Endodermal cell (in vitro differentiated cells): ENCODE measurements at regions not wholly inside any gene's neighbourhood (a gene's known extent, or its start where the extent isn't known, plus 50 kb on each side); places are given as distances from the start of the nearest gene placed in this dataset.

ENCODE experiments used
- DNase-seq: peaks from one replicate; pipeline ENCODE4 v3.0.0-alpha.2; 2017
- H3K27ac ChIP-seq: 2 replicates; pipeline ENCODE4 v1.5.1; 2013; ENCODE audit warnings: mild to moderate bottlenecking, low read depth, low read length, moderate library complexity
- H3K27me3 ChIP-seq: 2 replicates; pipeline ENCODE4 v1.6.1; 2013; ENCODE audit warnings: mild to moderate bottlenecking, low read length, moderate library complexity; ENCODE audit not compliant: insufficient read depth, control insufficient read depth, poor library complexity, severe bottlenecking
- H3K36me3 ChIP-seq: 2 replicates; pipeline ENCODE4 v1.7.0; 2013; ENCODE audit warnings: mild to moderate bottlenecking, low read length, moderate library complexity; ENCODE audit not compliant: control insufficient read depth, insufficient read depth
- H3K4me1 ChIP-seq: one replicate; pipeline ENCODE4 v1.7.0; 2013; ENCODE audit warnings: low read length; ENCODE audit not compliant: control insufficient read depth, insufficient read depth
- H3K4me3 ChIP-seq: 2 replicates; pipeline ENCODE4 v1.5.1; 2013; ENCODE audit warnings: mild to moderate bottlenecking, low read length, moderate library complexity
- H3K9ac ChIP-seq: 2 replicates; pipeline ENCODE4 v1.6.1; 2013; ENCODE audit warnings: mild to moderate bottlenecking, low read length, moderate library complexity; ENCODE audit not compliant: poor library complexity, severe bottlenecking; ENCODE audit errors: extremely low read depth
- H3K9me3 ChIP-seq: 2 replicates; pipeline ENCODE4 v1.6.1; 2013; ENCODE audit warnings: mild to moderate bottlenecking, low read length, moderate library complexity; ENCODE audit not compliant: control insufficient read depth
- H3K27ac Mint-ChIP-seq: 2 replicates; pipeline ENCODE4 v1.8.0; 2020; ENCODE audit warnings: mixed read lengths
- H3K27me3 Mint-ChIP-seq: 2 replicates; pipeline ENCODE4 v1.8.0; 2021; ENCODE audit warnings: mild to moderate bottlenecking, mixed read lengths; ENCODE audit not compliant: insufficient read depth
- H3K36me3 Mint-ChIP-seq: 2 replicates; pipeline ENCODE4 v1.8.0; 2020; ENCODE audit warnings: low read depth, mixed read lengths
- H3K4me1 Mint-ChIP-seq: 2 replicates; pipeline ENCODE4 v1.8.0; 2020; ENCODE audit warnings: mixed read lengths
- H3K4me3 Mint-ChIP-seq: 2 replicates; pipeline ENCODE4 v1.8.0; 2020; ENCODE audit warnings: mild to moderate bottlenecking, moderate library complexity, mixed read lengths
- H3K9me3 Mint-ChIP-seq: 2 replicates; pipeline ENCODE4 v1.8.0; 2020; ENCODE audit warnings: mild to moderate bottlenecking, mixed read lengths
- CTCF ChIP-seq: fragments of 200-600 bp; sonication (generic); conservative IDR thresholded peaks from 2 replicates; pipeline ENCODE4 v1.5.0; 2021; ENCODE audit warnings: antibody characterized with exemption, mild to moderate bottlenecking
- WGBS, 2 experiments: methylation state at CpG; one replicate each; pipeline versions ENCODE4 v1.1.5 to v1.1.7; 2013; ENCODE audit warnings: missing lambda C conversion rate in 2 of 2, mixed read lengths in 1 of 2; ENCODE audit not compliant: insufficient coverage in 1 of 2, insufficient read length in 1 of 2; 5-methylcytosine and 5-hydroxymethylcytosine counted together

GRCh38 chr10:2782950-2783349 is 284.4 kb upstream of the PFKP start:
- Mint-ChIP-seq H3K36me3 (no peaks in the 10 kb centered on the region), H3K4me1 (no peaks in the 10 kb centered on the region), H3K4me3 (no peak overlapping the region), H3K9me3 (no peaks in the 10 kb centered on the region), H3K27ac (no peak overlapping the region), H3K27me3 (no peaks in the 10 kb centered on the region)
- Histone ChIP-seq H3K4me3 (no peak overlapping the region), H3K9me3 (no peaks in the 10 kb centered on the region), H3K27ac (no peak overlapping the region), H3K9ac (no peak overlapping the region), H3K36me3 (no peaks in the 10 kb centered on the region), H3K4me1 (no peaks in the 10 kb centered on the region), H3K27me3 (no peaks in the 10 kb centered on the region)
- 90 to 91% methylated on average over 2 to 9 of the region's 9 CpGs for WGBS, 2 experiments
- no peak for TF ChIP-seq CTCF
- no peak for DNase-seq

GRCh38 chr10:2782265-2782664 is 285.1 kb upstream of the PFKP start:
- no peaks in the 10 kb centered on the region for H3K9me3 ChIP-seq
- no peak for TF ChIP-seq CTCF
- H3K9ac ChIP-seq, result no peak overlapping the region
- Mint-ChIP-seq H3K4me3 (no peak overlapping the region), H3K27ac (no peak overlapping the region), H3K9me3 (no peaks in the 10 kb centered on the region), H3K27me3 (no peaks in the 10 kb centered on the region), H3K4me1 (no peaks in the 10 kb centered on the region), H3K36me3 (no peaks in the 10 kb centered on the region)
- H3K36me3 ChIP-seq, result no peaks in the 10 kb centered on the region
- WGBS, 2 experiments, result 95 to 100% methylated on average over 2 to 3 of the region's 3 CpGs
- no peak for DNase-seq
- H3K4me3 ChIP-seq, result no peak overlapping the region
- no peaks in the 10 kb centered on the region for H3K27me3 ChIP-seq
- no peaks in the 10 kb centered on the region for H3K4me1 ChIP-seq
- no peak overlapping the region for H3K27ac ChIP-seq

- Histone ChIP-seq H3K27ac (no peak overlapping the region), H3K9me3 (no peaks in the 10 kb centered on the region), H3K4me1 (no peaks in the 10 kb centered on the region), H3K9ac (no peak overlapping the region), H3K4me3 (no peak overlapping the region), H3K27me3 (no peaks in the 10 kb centered on the region), H3K36me3 (no peaks in the 10 kb centered on the region)
- H3K4me1 Mint-ChIP-seq, result no peaks in the 10 kb centered on the region
- no peak overlapping the region for H3K27ac Mint-ChIP-seq
- WGBS, 2 experiments, result 93% methylated on average over 4 to 5 of the region's 5 CpGs
- no peaks in the 10 kb centered on the region for H3K9me3 Mint-ChIP-seq
- TF ChIP-seq CTCF, result no peak
- H3K36me3 Mint-ChIP-seq, result no peaks in the 10 kb centered on the region
- H3K4me3 Mint-ChIP-seq, result no peak overlapping the region
- no peaks in the 10 kb centered on the region for H3K27me3 Mint-ChIP-seq
- DNase-seq, result no peak
These were observed 289.5 kb upstream of the PFKP start for GRCh38 chr10:2777666-2778355.
